ENCODE measurements at regions not wholly inside any gene's neighbourhood (a gene's known extent, or its start where the extent isn't known, plus 50 kb on each side); places are given as distances from the start of the nearest gene placed in this dataset.

GRCh38 chr1:168897249-168897648 is 168.2 kb upstream of the DPT start:
- FAIRE-seq = no peak
- no peaks in the 10 kb centered on the region for H3K9me3 ChIP-seq (ENCODE audit: control insufficient read depth in 2 of 3, insufficient read depth in 1 of 3, low read length in 3 of 3)

GRCh38 chr1:168903237-168903830 is 174.3 kb upstream of the DPT start:
- TF ChIP-seq CTCF (IDR thresholded peaks at IDR 0.05; ENCODE audit: borderline replicate concordance, extremely low read depth, insufficient read depth) = no peak
- H3K9me3 ChIP-seq (ENCODE audit: control insufficient read depth in 2 of 3, insufficient read depth in 1 of 3, low read length in 3 of 3) = no peaks in the 10 kb centered on the region
- no peak for DNase-seq
- peaks cover 0 to 11% (median 2%) of the 10 kb centered on the region in 3 donors for H3K4me1 ChIP-seq (ENCODE audit: control insufficient read depth in 2 of 3, insufficient read depth in 2 of 3, low read depth in 1 of 3, low read length in 3 of 3)
- H3K36me3 ChIP-seq (ENCODE audit: control insufficient read depth in 2 of 3, insufficient read depth in 3 of 3, low read length in 3 of 3) = no peaks in the 10 kb centered on the region
- no peak overlapping the region for H3K4me3 ChIP-seq (ENCODE audit: low read length in 3 of 3)
- intact Hi-C loops (cut with DNase I) = no loop called here
- no peak overlapping the region for H3K9ac ChIP-seq (ENCODE audit: low read length in 3 of 3)
- H3K27me3 ChIP-seq (ENCODE audit: control insufficient read depth, insufficient read depth, low read length) = no peaks in the 10 kb centered on the region
- H3K27ac ChIP-seq (ENCODE audit: low read depth in 2 of 2, low read length in 2 of 2) = no peak overlapping the region
- FAIRE-seq = no peak

More at GRCh38 chr1:168897249-168897648, 168.2 kb upstream of the DPT start:
- H3K4me1 ChIP-seq (ENCODE audit: control insufficient read depth in 2 of 3, insufficient read depth in 2 of 3, low read depth in 1 of 3, low read length in 3 of 3) = peaks cover 0 to 3% (median 0%) of the 10 kb centered on the region in 3 donors
- H3K27me3 ChIP-seq (ENCODE audit: control insufficient read depth, insufficient read depth, low read length) = no peaks in the 10 kb centered on the region
- no peak overlapping the region for H3K27ac ChIP-seq (ENCODE audit: low read depth in 2 of 2, low read length in 2 of 2)
- intact Hi-C loops (cut with DNase I) = no loop called here
- no peak overlapping the region for H3K9ac ChIP-seq (ENCODE audit: low read length in 3 of 3)
- H3K36me3 ChIP-seq (ENCODE audit: control insufficient read depth in 2 of 3, insufficient read depth in 3 of 3, low read length in 3 of 3) = no peaks in the 10 kb centered on the region
- H3K4me3 ChIP-seq (ENCODE audit: low read length in 3 of 3) = no peak overlapping the region
- DNase-seq = no peak
- TF ChIP-seq CTCF (IDR thresholded peaks at IDR 0.05; ENCODE audit: borderline replicate concordance, extremely low read depth, insufficient read depth) = no peak

- H3K9ac ChIP-seq (ENCODE audit: low read length in 3 of 3) = no peak overlapping the region
- no peaks in the 10 kb centered on the region for H3K9me3 ChIP-seq (ENCODE audit: control insufficient read depth in 2 of 3, insufficient read depth in 1 of 3, low read length in 3 of 3)
- intact Hi-C loops (cut with DNase I) = no loop called here
- no peak overlapping the region for H3K27ac ChIP-seq (ENCODE audit: low read depth in 2 of 2, low read length in 2 of 2)
- H3K27me3 ChIP-seq (ENCODE audit: control insufficient read depth, insufficient read depth, low read length) = no peaks in the 10 kb centered on the region
- no peak overlapping the region for H3K4me3 ChIP-seq (ENCODE audit: low read length in 3 of 3)
- FAIRE-seq (no peak), DNase-seq (peak in 2 of 5 donors; percentile 51 to 60)
- no peaks in the 10 kb centered on the region for H3K36me3 ChIP-seq (ENCODE audit: control insufficient read depth in 2 of 3, insufficient read depth in 3 of 3, low read length in 3 of 3)
- no peak for TF ChIP-seq CTCF (IDR thresholded peaks at IDR 0.05; ENCODE audit: borderline replicate concordance, extremely low read depth, insufficient read depth)
- peaks cover 0 to 13% (median 3%) of the 10 kb centered on the region in 3 donors for H3K4me1 ChIP-seq (ENCODE audit: control insufficient read depth in 2 of 3, insufficient read depth in 2 of 3, low read depth in 1 of 3, low read length in 3 of 3)
These were observed 176.6 kb upstream of the DPT start for GRCh38 chr1:168905633-168906032.

GRCh38 chr1:168906367-168906766 is 177.4 kb upstream of the DPT start:
- no peaks in the 10 kb centered on the region for H3K36me3 ChIP-seq (ENCODE audit: control insufficient read depth in 2 of 3, insufficient read depth in 3 of 3, low read length in 3 of 3)
- peaks cover 0 to 13% (median 3%) of the 10 kb centered on the region in 3 donors for H3K4me1 ChIP-seq (ENCODE audit: control insufficient read depth in 2 of 3, insufficient read depth in 2 of 3, low read depth in 1 of 3, low read length in 3 of 3)
- TF ChIP-seq CTCF (IDR thresholded peaks at IDR 0.05; ENCODE audit: borderline replicate concordance, extremely low read depth, insufficient read depth) = no peak
- FAIRE-seq = no peak
- no peak for DNase-seq
- no peak overlapping the region for H3K27ac ChIP-seq (ENCODE audit: low read depth in 2 of 2, low read length in 2 of 2)
- no peaks in the 10 kb centered on the region for H3K27me3 ChIP-seq (ENCODE audit: control insufficient read depth, insufficient read depth, low read length)
- no peak overlapping the region for H3K4me3 ChIP-seq (ENCODE audit: low read length in 3 of 3)
- no peak overlapping the region for H3K9ac ChIP-seq (ENCODE audit: low read length in 3 of 3)
- H3K9me3 ChIP-seq (ENCODE audit: control insufficient read depth in 2 of 3, insufficient read depth in 1 of 3, low read length in 3 of 3) = no peaks in the 10 kb centered on the region
- intact Hi-C loops (cut with DNase I) = no loop called here

Measured in kidney (tissue), 13 donors.